Ishikawa (cell line): ENCODE measurements at regions not wholly inside any gene's neighbourhood (a gene's known extent, or its start where the extent isn't known, plus 50 kb on each side); places are given as distances from the start of the nearest gene placed in this dataset.

ENCODE experiments used
- CEBPB ChIP-seq: IDR thresholded peaks from 2 replicates; pipeline ENCODE4 v1.6.1; 2012
- CREB1 ChIP-seq: IDR thresholded peaks from 2 replicates; pipeline ENCODE4 v1.6.1; 2012; ENCODE audit warnings: low read depth
- EGR1 ChIP-seq: IDR thresholded peaks from 2 replicates; pipeline ENCODE4 v1.6.1; 2012
- EP300 ChIP-seq: IDR thresholded peaks from 2 replicates; pipeline ENCODE4 v1.6.1; 2012; ENCODE audit warnings: borderline replicate concordance
- FOXM1 ChIP-seq: IDR thresholded peaks from 2 replicates; pipeline ENCODE4 v1.6.1; 2012; ENCODE audit warnings: low read depth, borderline replicate concordance
- NFIC ChIP-seq: IDR thresholded peaks from 2 replicates; pipeline ENCODE4 v1.6.1; 2012
- RAD21 ChIP-seq: IDR thresholded peaks from 2 replicates; pipeline ENCODE4 v1.6.1; 2012; ENCODE audit warnings: low read depth
- REST ChIP-seq: IDR thresholded peaks from 2 replicates; pipeline ENCODE4 v1.6.1; 2012; ENCODE audit warnings: low read depth, mild to moderate bottlenecking
- TAF1 ChIP-seq: IDR thresholded peaks from 2 replicates; pipeline ENCODE4 v1.6.1; 2012; ENCODE audit warnings: low read depth, mild to moderate bottlenecking
- TCF12 ChIP-seq: IDR thresholded peaks from 2 replicates; pipeline ENCODE4 v1.6.1; 2012; ENCODE audit warnings: low read depth
- TEAD4 ChIP-seq: IDR thresholded peaks from 2 replicates; pipeline ENCODE4 v1.6.1; 2012
- YY1 ChIP-seq: IDR thresholded peaks from 2 replicates; pipeline ENCODE4 v1.6.1; 2012; ENCODE audit warnings: low read depth
- ZBTB7A ChIP-seq: IDR thresholded peaks from 2 replicates; pipeline ENCODE4 v1.6.1; 2012; ENCODE audit warnings: low read depth
- TF ChIP-seq, protein P1 (sequence below): IDR thresholded peaks from 2 replicates; pipeline ENCODE4 v1.6.1; 2012
- TF ChIP-seq, protein P2 (sequence below): IDR thresholded peaks from 2 replicates; pipeline ENCODE4 v1.6.1; 2012

DNA sequence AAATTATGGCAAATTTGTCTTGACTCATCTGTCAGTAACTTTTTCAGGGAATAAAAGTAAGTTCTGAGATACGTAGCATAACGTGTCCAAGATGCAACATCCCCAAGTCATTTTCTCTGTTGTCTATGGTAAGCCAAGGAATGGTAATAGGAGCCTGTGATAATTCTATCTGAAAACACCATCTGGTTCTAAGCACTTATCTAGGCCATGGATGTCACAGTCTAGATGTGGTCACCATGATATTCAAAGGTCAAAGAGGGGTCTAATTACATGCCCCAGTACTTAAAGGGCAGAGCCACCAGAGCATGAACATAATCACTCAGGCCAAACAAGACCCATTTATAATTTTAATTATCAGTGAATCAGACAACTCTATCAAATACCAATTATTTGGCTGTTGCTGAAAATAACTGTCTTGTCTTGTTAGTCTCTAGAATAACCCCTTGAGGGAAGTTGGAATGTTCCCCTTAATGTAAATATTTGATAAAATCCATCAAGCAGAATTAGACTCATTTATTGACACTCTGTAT lies 225.1 kb upstream of the MPPED2 start:
- TF ChIP-seq TAF1 (no peak), CREB1 (no peak), FOXM1 (no peak), TEAD4 (no peak), EGR1 (no peak), REST (no peak), NFIC (no peak), ZBTB7A (no peak), EP300 (no peak), RAD21 (no peak), CEBPB (no peak), YY1 (no peak), TCF12 (no peak)
- TF ChIP-seq, protein P1, sequence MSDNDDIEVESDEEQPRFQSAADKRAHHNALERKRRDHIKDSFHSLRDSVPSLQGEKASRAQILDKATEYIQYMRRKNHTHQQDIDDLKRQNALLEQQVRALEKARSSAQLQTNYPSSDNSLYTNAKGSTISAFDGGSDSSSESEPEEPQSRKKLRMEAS = no peak
- TF ChIP-seq, protein P2, sequence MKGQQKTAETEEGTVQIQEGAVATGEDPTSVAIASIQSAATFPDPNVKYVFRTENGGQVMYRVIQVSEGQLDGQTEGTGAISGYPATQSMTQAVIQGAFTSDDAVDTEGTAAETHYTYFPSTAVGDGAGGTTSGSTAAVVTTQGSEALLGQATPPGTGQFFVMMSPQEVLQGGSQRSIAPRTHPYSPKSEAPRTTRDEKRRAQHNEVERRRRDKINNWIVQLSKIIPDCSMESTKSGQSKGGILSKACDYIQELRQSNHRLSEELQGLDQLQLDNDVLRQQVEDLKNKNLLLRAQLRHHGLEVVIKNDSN = no peak

DNA sequence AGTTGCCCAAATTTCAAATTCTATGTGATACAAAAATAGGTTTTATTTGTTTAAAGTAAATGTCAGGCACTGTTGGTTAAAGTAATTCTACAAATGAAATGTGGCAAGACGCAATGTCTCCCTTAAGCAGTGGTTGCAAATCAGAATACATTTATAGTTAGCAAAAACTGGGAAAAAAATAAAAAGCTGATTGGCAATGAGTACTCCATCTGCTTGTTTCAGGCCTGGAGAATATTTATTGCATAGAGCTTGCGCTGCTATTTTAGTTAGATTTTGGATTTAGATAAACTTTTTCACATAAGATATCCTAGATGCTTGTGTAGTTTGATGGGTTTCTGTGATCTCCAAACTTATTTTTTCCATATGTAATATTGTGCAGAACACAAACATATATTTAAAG lies 224.0 kb upstream of the MPPED2 start:
- TF ChIP-seq REST (no peak), TAF1 (no peak), TEAD4 (no peak), CEBPB (no peak), YY1 (no peak), FOXM1 (no peak), RAD21 (no peak), CREB1 (no peak), EGR1 (no peak), ZBTB7A (no peak), TCF12 (no peak), NFIC (no peak)
- TF ChIP-seq, protein P2 = no peak
- TF ChIP-seq, protein P1 = no peak

DNA sequence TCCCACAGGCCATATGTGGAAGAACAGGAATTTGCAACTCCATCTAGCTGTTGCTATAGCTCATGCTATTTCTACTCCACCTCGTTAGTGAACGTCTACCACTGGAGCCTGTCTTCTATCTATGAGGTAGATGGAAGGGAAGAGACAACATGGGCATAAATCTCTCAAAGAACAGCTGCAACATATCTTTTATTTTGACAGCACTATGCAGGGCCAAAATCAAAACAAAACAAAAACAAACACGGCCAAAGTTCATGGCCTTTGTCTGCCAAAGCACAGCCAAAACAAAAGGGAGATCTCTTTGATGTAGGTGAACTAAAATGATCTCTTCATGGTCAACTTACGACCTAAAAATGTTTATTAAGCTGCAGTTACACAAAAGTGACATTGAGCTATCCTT lies 215.2 kb upstream of the MPPED2 start:
- TF ChIP-seq NFIC (no peak), RAD21 (no peak), ZBTB7A (no peak), EP300 (no peak), TAF1 (no peak), EGR1 (no peak), YY1 (no peak), TEAD4 (no peak), CREB1 (no peak), REST (no peak), TCF12 (no peak)
- TF ChIP-seq, protein P1 = no peak
- TF ChIP-seq, protein P2 = no peak
